Left lung (tissue), 4 donors: ENCODE measurements at regions not wholly inside any gene's neighbourhood (a gene's known extent, or its start where the extent isn't known, plus 50 kb on each side); places are given as distances from the start of the nearest gene placed in this dataset.

Experiments
- ATAC-seq: fragments of 200-7000 bp; cut with Tn5 transposase; one replicate; pipeline ENCODE4 v1.9.1; 2020; ENCODE audit warnings: moderate library complexity
- DNase-seq, 4 donors: peaks; one replicate each; pipeline ENCODE4 v3.0.0-alpha.2; 2013 to 2020
- H3K27ac ChIP-seq, 2 donors: fragments of 200-600 bp; sonication (generic) in 1 of 2; one replicate each; pipeline versions ENCODE4 v1.5.0 to v1.8.0; 2020 to 2021
- H3K27me3 ChIP-seq, 2 donors: fragments of 200-600 bp; sonication (generic) in 1 of 2; one replicate each; pipeline versions ENCODE4 v1.5.0 to v1.8.0; 2020 to 2021
- H3K36me3 ChIP-seq, 2 donors: fragments of 200-600 bp; sonication (generic) in 1 of 2; one replicate each; pipeline versions ENCODE4 v1.5.0 to v1.8.0; 2020 to 2021
- H3K4me1 ChIP-seq, 2 donors: fragments of 200-600 bp; one replicate each; pipeline ENCODE4 v1.8.0; 2021
- H3K4me3 ChIP-seq, 2 donors: fragments of 200-600 bp; sonication (generic) in 1 of 2; one replicate each; pipeline versions ENCODE4 v1.5.0 to v1.8.0; 2020 to 2021; ENCODE audit warnings: mild to moderate bottlenecking in 1 of 2
- H3K9me3 ChIP-seq, 2 donors: fragments of 200-600 bp; sonication (generic) in 1 of 2; one replicate each; pipeline versions ENCODE4 v1.5.0 to v1.8.0; 2020 to 2021
- intact Hi-C, 2 donors: fragments of 100-400 bp; cut with DNase I; formaldehyde crosslinking; loops; one replicate each; pipeline versions ENCODE4 v1.11.2 to v1.14.2; 2022
- TF ChIP-seq, protein P1 (sequence below), 2 donors: fragments of 200-600 bp; sonication (generic) in 1 of 2; IDR thresholded peaks; one replicate each; pipeline versions ENCODE4 v1.5.0 to v1.8.0; 2021; ENCODE audit warnings: antibody characterized with exemption in 2 of 2
- donor health status: DM: no; HTN: yes; CAD: no.
- donor health status: DM: no; HTN: no; CAD: no.

DNA sequence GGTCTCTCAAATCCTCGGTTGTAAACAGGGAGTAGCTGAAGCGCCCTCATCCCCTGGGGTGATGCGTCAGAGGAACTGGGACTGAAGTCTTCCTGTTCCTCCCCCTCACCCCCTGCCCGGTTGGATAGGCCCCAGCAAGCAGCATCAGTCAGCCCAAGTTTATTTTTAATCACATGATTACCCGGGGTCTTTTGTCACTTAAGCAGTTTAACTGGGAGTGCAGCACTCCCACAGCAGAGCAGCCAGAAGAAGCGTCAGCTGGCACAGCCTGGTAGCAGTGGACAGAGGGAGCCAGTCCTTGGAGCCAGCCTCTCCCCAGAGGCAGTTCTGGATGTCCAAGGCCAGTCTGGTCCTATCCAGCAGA, 342.1 kb downstream of the CTTN start:
- Histone ChIP-seq H3K36me3 (no peaks in the 10 kb centered on the region), H3K27me3 (peaks cover 0 to 38% of the 10 kb centered on the region in 2 donors), H3K9me3 (no peaks in the 10 kb centered on the region), H3K4me3 (no peak overlapping the region), H3K4me1 (no peaks in the 10 kb centered on the region), H3K27ac (no peak overlapping the region)
- intact Hi-C loops, result no loop called here
- TF ChIP-seq, protein P1, sequence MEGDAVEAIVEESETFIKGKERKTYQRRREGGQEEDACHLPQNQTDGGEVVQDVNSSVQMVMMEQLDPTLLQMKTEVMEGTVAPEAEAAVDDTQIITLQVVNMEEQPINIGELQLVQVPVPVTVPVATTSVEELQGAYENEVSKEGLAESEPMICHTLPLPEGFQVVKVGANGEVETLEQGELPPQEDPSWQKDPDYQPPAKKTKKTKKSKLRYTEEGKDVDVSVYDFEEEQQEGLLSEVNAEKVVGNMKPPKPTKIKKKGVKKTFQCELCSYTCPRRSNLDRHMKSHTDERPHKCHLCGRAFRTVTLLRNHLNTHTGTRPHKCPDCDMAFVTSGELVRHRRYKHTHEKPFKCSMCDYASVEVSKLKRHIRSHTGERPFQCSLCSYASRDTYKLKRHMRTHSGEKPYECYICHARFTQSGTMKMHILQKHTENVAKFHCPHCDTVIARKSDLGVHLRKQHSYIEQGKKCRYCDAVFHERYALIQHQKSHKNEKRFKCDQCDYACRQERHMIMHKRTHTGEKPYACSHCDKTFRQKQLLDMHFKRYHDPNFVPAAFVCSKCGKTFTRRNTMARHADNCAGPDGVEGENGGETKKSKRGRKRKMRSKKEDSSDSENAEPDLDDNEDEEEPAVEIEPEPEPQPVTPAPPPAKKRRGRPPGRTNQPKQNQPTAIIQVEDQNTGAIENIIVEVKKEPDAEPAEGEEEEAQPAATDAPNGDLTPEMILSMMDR (IDR thresholded peaks at IDR 0.05), result no peak
- DNase-seq (no peak), ATAC-seq (no peak)

- TF ChIP-seq, protein P1 (IDR thresholded peaks at IDR 0.05), result no peak
- peaks cover 0 to 44% of the 10 kb centered on the region in 2 donors for H3K27me3 ChIP-seq
- no peaks in the 10 kb centered on the region for H3K4me1 ChIP-seq
- H3K9me3 ChIP-seq, result no peaks in the 10 kb centered on the region
- DNase-seq, result no peak
- intact Hi-C loops, result no loop called here
- no peak overlapping the region for H3K27ac ChIP-seq
- no peak for ATAC-seq
- no peaks in the 10 kb centered on the region for H3K36me3 ChIP-seq
- H3K4me3 ChIP-seq, result no peak overlapping the region
Observed at GRCh38 chr11:70741085-70741484, 342.8 kb downstream of the CTTN start.

DNA sequence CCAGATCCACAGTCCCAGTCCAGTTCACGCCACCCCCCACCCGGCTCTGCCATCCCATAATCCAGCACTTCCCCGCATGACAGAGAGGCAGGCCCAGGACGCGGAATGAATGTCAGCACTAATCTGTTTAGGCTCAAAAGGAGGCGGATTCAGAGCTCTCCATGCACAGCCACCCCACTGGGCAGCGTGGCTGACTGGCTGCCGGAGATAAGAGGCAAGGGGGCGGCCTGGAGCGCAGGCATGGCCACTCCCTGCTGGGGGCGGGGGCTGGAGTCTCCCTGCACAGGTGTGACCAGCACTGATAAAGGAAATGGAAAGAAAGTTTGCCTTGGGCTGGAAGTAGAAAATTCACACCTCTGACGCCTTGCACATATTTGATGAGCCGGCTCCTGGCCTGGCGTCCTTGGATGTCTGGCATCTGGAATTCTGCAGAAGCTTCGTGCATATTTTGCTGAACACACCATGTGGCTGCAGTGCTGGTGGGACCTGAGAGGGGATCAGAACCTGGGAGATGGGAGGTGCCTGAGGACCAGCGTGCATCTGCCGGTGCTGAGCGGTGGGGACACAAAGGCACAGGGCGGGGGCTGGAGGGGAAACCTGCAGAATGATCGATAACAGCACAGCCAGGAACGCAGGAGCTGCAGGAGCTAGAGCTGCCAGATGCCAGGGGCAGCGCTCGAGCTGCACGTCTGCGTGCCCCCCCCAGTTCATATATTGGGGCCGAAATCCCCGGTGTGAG, 344.4 kb downstream of the CTTN start:
- DNase-seq, result peak in 1 of 4 donors; percentile 14
- ATAC-seq, result peak; percentile 60

GRCh38 chr11:70743329-70743728, 345.0 kb downstream of the CTTN start:
- intact Hi-C loops, result no loop called here
- Histone ChIP-seq H3K27ac (no peak overlapping the region), H3K27me3 (peaks cover 0 to 49% of the 10 kb centered on the region in 2 donors), H3K9me3 (no peaks in the 10 kb centered on the region), H3K36me3 (no peaks in the 10 kb centered on the region), H3K4me1 (no peaks in the 10 kb centered on the region), H3K4me3 (no peak overlapping the region)
- no peak for DNase-seq
- TF ChIP-seq, protein P1 (IDR thresholded peaks at IDR 0.05), result no peak
- ATAC-seq, result no peak

More for the DNA sequence above, 344.4 kb downstream of the CTTN start:
- H3K27me3 ChIP-seq, result peaks cover 0 to 49% of the 10 kb centered on the region in 2 donors
- no peaks in the 10 kb centered on the region for H3K4me1 ChIP-seq
- H3K9me3 ChIP-seq, result no peaks in the 10 kb centered on the region
- intact Hi-C loops, result no loop called here
- TF ChIP-seq, protein P1 (IDR thresholded peaks at IDR 0.05), result no peak
- no peak overlapping the region for H3K27ac ChIP-seq
- H3K36me3 ChIP-seq, result no peaks in the 10 kb centered on the region
- H3K4me3 ChIP-seq, result no peak overlapping the region

- H3K27ac ChIP-seq, result no peak overlapping the region
- H3K4me1 ChIP-seq, result no peaks in the 10 kb centered on the region
- DNase-seq (peak in 2 of 4 donors; percentile 16 to 66), ATAC-seq (no peak)
- H3K27me3 ChIP-seq, result peaks cover 0 to 49% of the 10 kb centered on the region in 2 donors
- TF ChIP-seq, protein P1 (IDR thresholded peaks at IDR 0.05), result no peak
- H3K36me3 ChIP-seq, result no peaks in the 10 kb centered on the region
- intact Hi-C loops, result no loop called here
- no peaks in the 10 kb centered on the region for H3K9me3 ChIP-seq
- no peak overlapping the region for H3K4me3 ChIP-seq
Observed at GRCh38 chr11:70743941-70744351, 345.6 kb downstream of the CTTN start.
